IMR-90 (cell line): ENCODE measurements at regions not wholly inside any gene's neighbourhood (a gene's known extent, or its start where the extent isn't known, plus 50 kb on each side); places are given as distances from the start of the nearest gene placed in this dataset.

Source experiments
- FOS ChIP-seq: fragments of 150-350 bp; IDR thresholded peaks from 2 replicates; pipeline ENCODE4 v1.6.1; 2016; ENCODE audit warnings: low read depth, low read length
- RAD21 ChIP-seq: IDR thresholded peaks from 2 replicates; pipeline ENCODE4 v1.6.1; 2012; ENCODE audit warnings: low read length, improper control_type of control experiment
- TF ChIP-seq, protein P1 (sequence below): fragments of 150-350 bp; IDR thresholded peaks from 2 replicates; pipeline ENCODE4 v1.6.1; 2017; ENCODE audit warnings: mild to moderate bottlenecking, antibody characterized with exemption, low read length, low read depth

DNA sequence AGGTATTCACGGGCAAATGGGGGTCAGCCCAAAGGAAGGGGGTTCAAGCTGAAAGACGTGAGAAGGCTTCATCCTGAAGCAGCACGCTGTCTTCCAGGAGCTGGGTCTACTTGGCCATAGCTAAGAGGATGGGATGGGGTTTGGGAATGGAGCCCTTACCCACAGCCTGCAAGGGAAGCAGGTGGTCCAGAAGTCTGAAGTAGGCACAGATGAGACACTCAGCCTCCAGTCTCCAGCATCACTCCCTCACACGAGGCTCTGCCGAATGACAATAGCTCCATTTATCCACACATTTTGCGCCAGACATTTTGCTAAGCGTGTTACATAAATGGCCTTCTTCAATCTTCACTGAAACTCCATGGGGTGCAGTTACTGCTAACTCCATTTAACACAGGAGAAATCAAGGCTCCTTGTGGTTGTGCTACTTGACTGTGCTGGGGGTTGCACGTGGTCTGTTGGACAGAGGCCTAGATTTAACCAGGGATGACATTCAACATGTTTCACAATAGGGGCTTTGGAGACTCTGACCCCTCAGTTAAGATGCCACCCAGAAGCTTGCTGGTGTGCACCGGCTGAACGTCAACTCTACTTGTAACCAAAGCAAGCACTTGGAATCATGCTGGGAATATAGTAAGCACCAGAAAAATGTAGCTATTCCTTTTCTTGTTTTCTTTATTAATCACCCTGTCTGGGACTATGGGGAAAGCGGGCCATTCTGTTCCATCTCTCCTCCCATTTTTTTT, 85.3 kb downstream of the FAM241B start:
- TF ChIP-seq, protein P1, sequence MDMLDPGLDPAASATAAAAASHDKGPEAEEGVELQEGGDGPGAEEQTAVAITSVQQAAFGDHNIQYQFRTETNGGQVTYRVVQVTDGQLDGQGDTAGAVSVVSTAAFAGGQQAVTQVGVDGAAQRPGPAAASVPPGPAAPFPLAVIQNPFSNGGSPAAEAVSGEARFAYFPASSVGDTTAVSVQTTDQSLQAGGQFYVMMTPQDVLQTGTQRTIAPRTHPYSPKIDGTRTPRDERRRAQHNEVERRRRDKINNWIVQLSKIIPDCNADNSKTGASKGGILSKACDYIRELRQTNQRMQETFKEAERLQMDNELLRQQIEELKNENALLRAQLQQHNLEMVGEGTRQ = no peak
- TF ChIP-seq FOS = peak; percentile 31; the same call in 1 of the 2 replicates
- TF ChIP-seq RAD21 = no peak
